Neural cell (in vitro differentiated cells): ENCODE measurements at regions not wholly inside any gene's neighbourhood (a gene's known extent, or its start where the extent isn't known, plus 50 kb on each side); places are given as distances from the start of the nearest gene placed in this dataset.

Experiments used
- H2AFZ ChIP-seq: fragments of 200-600, 300-800 bp; sonication (generic), shearing (Covaris generic); 2 replicates; pipeline ENCODE4 v1.6.0; 2014; ENCODE audit warnings: low read depth, mild to moderate bottlenecking, antibody characterized with exemption, low read length, moderate library complexity
- H3F3A ChIP-seq: fragments of 200-600 bp; shearing (Covaris generic); 2 replicates; pipeline ENCODE4 v1.6.1; 2016; ENCODE audit warnings: mild to moderate bottlenecking, moderate library complexity, mixed read lengths, antibody characterized with exemption, low read length; ENCODE audit not compliant: insufficient read depth, poor library complexity, severe bottlenecking
- H3K27ac ChIP-seq: fragments of 200-600, 300-800 bp; sonication (generic), shearing (Covaris generic); 2 replicates; pipeline ENCODE4 v1.5.1; 2014; ENCODE audit warnings: mild to moderate bottlenecking, low read length, moderate library complexity
- H3K27me3 ChIP-seq: fragments of 300-800, 200-600 bp; sonication (generic), shearing (Covaris generic); 2 replicates; pipeline ENCODE4 v1.6.0; 2014; ENCODE audit warnings: mild to moderate bottlenecking, low read depth, low read length, moderate library complexity; ENCODE audit not compliant: insufficient read depth
- H3K36me3 ChIP-seq: fragments of 300-800, 200-600 bp; sonication (generic), shearing (Covaris generic); 2 replicates; pipeline ENCODE4 v1.5.1; 2014; ENCODE audit warnings: mild to moderate bottlenecking, antibody characterized with exemption, low read length, moderate library complexity; ENCODE audit not compliant: insufficient read depth
- H3K4me2 ChIP-seq: fragments of 300-800, 200-600 bp; sonication (generic), shearing (Covaris generic); 2 replicates; pipeline ENCODE4 v1.6.0; 2014; ENCODE audit warnings: mild to moderate bottlenecking, low read length
- H3K4me3 ChIP-seq: fragments of 300-800, 200-600 bp; sonication (generic), shearing (Covaris generic); 2 replicates; pipeline ENCODE4 v1.5.1; 2014; ENCODE audit warnings: mild to moderate bottlenecking, low read length, moderate library complexity
- H3K79me2 ChIP-seq: fragments of 200-600 bp; shearing (Covaris generic); replicated peaks from 2 replicates; pipeline ENCODE4 v1.6.0; 2014; ENCODE audit warnings: mild to moderate bottlenecking, low read length, moderate library complexity; ENCODE audit not compliant: insufficient read depth
- H3K9ac ChIP-seq: fragments of 300-800, 200-600 bp; sonication (generic), shearing (Covaris generic); 2 replicates; pipeline ENCODE4 v1.6.1; 2016; ENCODE audit warnings: mild to moderate bottlenecking, low read length, mixed read lengths
- H3K9me2 ChIP-seq: fragments of 200-600 bp; shearing (Covaris generic); 2 replicates; pipeline ENCODE4 v1.6.1; 2016; ENCODE audit warnings: mild to moderate bottlenecking, low read length, mixed read lengths; ENCODE audit not compliant: insufficient read depth
- H3K9me3 ChIP-seq: fragments of 200-600, 300-800 bp; sonication (generic), shearing (Covaris generic); 2 replicates; pipeline ENCODE4 v1.6.1; 2016; ENCODE audit warnings: mild to moderate bottlenecking, mixed run types, low read length, moderate library complexity, mixed read lengths
- H4K20me1 ChIP-seq: fragments of 200-600 bp; shearing (Covaris generic); 2 replicates; pipeline ENCODE4 v1.6.1; 2016; ENCODE audit warnings: mild to moderate bottlenecking, mixed run types; ENCODE audit not compliant: insufficient read depth
- CTCF ChIP-seq: fragments of 450-650 bp; IDR thresholded peaks from 2 replicates; pipeline ENCODE4 v1.5.1; 2014; ENCODE audit warnings: antibody characterized with exemption, mild to moderate bottlenecking, moderate library complexity; ENCODE audit not compliant: poor library complexity, severe bottlenecking
- EP300 ChIP-seq: fragments of 450-650 bp; conservative IDR thresholded peaks from 2 replicates; pipeline ENCODE4 v1.6.1; 2014; ENCODE audit warnings: antibody characterized with exemption, mild to moderate bottlenecking, moderate library complexity; ENCODE audit not compliant: poor library complexity, severe bottlenecking
- EZH2 ChIP-seq: fragments of 200-600, 300-800 bp; shearing (Covaris generic), sonication (generic); IDR thresholded peaks from 2 replicates; pipeline ENCODE4 v1.6.1; 2014; ENCODE audit warnings: antibody characterized with exemption, low read length, borderline replicate concordance, mild to moderate bottlenecking; ENCODE audit not compliant: insufficient read depth, poor library complexity, severe bottlenecking
- MXI1 ChIP-seq: fragments of 450-650 bp; conservative IDR thresholded peaks from 2 replicates; pipeline ENCODE4 v1.6.1; 2014; ENCODE audit warnings: antibody characterized with exemption, mild to moderate bottlenecking; ENCODE audit not compliant: poor library complexity, severe bottlenecking
- POLR2AphosphoS5 ChIP-seq: IDR thresholded peaks from 2 replicates; pipeline ENCODE4 v1.6.1; 2012
- RAD21 ChIP-seq: fragments of 450-650 bp; conservative IDR thresholded peaks from 2 replicates; pipeline ENCODE4 v1.6.1; 2014; ENCODE audit warnings: antibody characterized with exemption, mild to moderate bottlenecking, moderate library complexity
- REST ChIP-seq: IDR thresholded peaks from 2 replicates; pipeline ENCODE4 v1.6.1; 2012; ENCODE audit warnings: borderline replicate concordance
- SMC3 ChIP-seq: fragments of 450-650 bp; conservative IDR thresholded peaks from 2 replicates; pipeline ENCODE4 v1.6.1; 2014; ENCODE audit warnings: antibody characterized with exemption, mild to moderate bottlenecking, moderate library complexity; ENCODE audit not compliant: poor library complexity
- TAF1 ChIP-seq: IDR thresholded peaks from 2 replicates; pipeline ENCODE4 v1.6.1; 2012; ENCODE audit warnings: low read depth

GRCh38 chrX:20333672-20334071 lies 67.0 kb upstream of the RPS6KA3 start:
- H4K20me1 ChIP-seq: no peaks in the 10 kb centered on the region
- no peak overlapping the region for H3K4me3 ChIP-seq
- TF ChIP-seq CTCF (no peak), TAF1 (no peak), EP300 (no peak), RAD21 (no peak), POLR2AphosphoS5 (no peak), SMC3 (no peak), MXI1 (no peak), REST (no peak), EZH2 (no peak)
- no peak overlapping the region for H3K27ac ChIP-seq
- no peaks in the 10 kb centered on the region for H3K9me3 ChIP-seq
- no peak overlapping the region for H3K9ac ChIP-seq
- H3K36me3 ChIP-seq: no peaks in the 10 kb centered on the region
- no peaks in the 10 kb centered on the region for H3F3A ChIP-seq
- H3K27me3 ChIP-seq: no peaks in the 10 kb centered on the region
- H3K4me2 ChIP-seq: no peak overlapping the region
- H3K79me2 ChIP-seq: no peaks in the 10 kb centered on the region
- H3K9me2 ChIP-seq: no peaks in the 10 kb centered on the region
- no peak overlapping the region for H2AFZ ChIP-seq

GRCh38 chrX:20330545-20330944 lies 63.8 kb upstream of the RPS6KA3 start:
- Histone ChIP-seq H3K36me3 (no peaks in the 10 kb centered on the region), H3K27me3 (no peaks in the 10 kb centered on the region), H3K79me2 (no peaks in the 10 kb centered on the region), H3F3A (no peaks in the 10 kb centered on the region), H4K20me1 (no peaks in the 10 kb centered on the region), H2AFZ (no peak overlapping the region), H3K9ac (no peak overlapping the region), H3K4me2 (no peak overlapping the region), H3K9me3 (no peaks in the 10 kb centered on the region), H3K4me3 (no peak overlapping the region), H3K9me2 (no peaks in the 10 kb centered on the region), H3K27ac (no peak overlapping the region)
- TF ChIP-seq MXI1 (no peak), TAF1 (no peak), REST (no peak), RAD21 (no peak), EZH2 (no peak), EP300 (no peak), SMC3 (no peak), CTCF (no peak), POLR2AphosphoS5 (no peak)
